ENCODE measurements at regions not wholly inside any gene's neighbourhood (a gene's known extent, or its start where the extent isn't known, plus 50 kb on each side); places are given as distances from the start of the nearest gene placed in this dataset.

DNA sequence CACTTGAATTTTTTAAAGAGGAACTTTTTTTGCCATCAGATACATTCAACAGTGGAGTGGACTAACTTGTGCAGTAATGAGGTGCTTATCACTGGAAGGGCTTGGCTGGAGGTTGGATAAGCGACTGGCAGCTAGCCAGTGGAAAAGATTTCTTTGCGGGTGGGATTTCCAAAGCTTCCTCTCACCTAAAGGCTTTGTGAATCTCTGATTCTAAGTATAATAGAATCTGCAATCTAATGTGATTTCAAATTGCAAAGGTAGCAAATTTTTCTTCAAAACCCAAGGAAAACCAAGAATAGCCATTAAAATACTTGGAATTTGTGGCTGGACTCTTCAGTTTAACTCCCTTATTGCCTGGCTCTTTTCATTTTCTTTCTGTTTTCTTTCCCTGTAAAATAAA lies 460.4 kb upstream of the MARCKS start:
- no peak overlapping the region for H3K27ac Mint-ChIP-seq
- no peak for DNase-seq
- H3K4me1 Mint-ChIP-seq, result no peaks in the 10 kb centered on the region
- no peaks in the 10 kb centered on the region for H3K9me3 Mint-ChIP-seq
- no peak overlapping the region for H3K4me3 Mint-ChIP-seq
- H3K36me3 Mint-ChIP-seq (ENCODE audit: low read depth), result no peaks in the 10 kb centered on the region
- no peaks in the 10 kb centered on the region for H3K27me3 Mint-ChIP-seq
- ATAC-seq, result no peak

DNA sequence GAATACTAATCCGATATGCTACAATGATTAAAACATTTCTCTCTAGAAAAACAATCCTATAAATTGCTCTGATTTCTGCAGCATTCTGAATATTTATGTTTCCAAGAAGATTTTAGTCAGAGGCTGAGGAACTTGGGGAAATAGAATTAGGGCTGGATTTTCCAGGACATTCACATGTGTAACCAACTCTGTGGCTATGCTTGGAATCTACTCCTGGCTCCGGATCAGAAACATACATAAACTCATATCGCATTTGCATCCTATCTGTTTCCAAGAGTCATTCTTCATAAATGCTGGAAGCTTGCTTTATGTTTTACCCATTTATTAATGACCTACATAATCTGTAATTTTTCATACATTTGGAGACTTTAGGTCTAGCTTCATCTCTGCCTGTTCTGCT lies 459.9 kb upstream of the MARCKS start:
- ATAC-seq (no peak), DNase-seq (no peak)
- Mint-ChIP-seq H3K4me3 (no peak overlapping the region), H3K4me1 (no peaks in the 10 kb centered on the region), H3K9me3 (no peaks in the 10 kb centered on the region), H3K27me3 (no peaks in the 10 kb centered on the region), H3K36me3 (ENCODE audit: low read depth) (no peaks in the 10 kb centered on the region), H3K27ac (no peak overlapping the region)

DNA sequence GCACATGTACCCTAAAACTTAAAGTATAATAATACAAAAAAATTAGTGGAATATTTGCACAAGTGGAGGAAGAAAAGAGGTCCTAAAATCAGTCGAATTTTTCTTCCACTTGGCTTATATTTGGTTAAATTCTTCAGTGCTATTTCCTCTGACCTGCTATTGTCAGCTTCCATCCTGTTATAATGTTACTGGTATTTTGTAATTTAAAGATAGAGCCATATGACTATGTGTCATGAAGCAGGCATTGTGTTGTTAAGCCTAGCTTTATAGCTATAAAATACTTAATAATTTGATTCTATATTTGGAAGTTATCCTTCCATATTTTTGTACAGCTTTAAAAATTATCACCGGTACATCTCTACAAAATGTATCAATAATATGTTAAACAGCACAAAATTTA lies 455.9 kb upstream of the MARCKS start:
- no peaks in the 10 kb centered on the region for H3K27me3 Mint-ChIP-seq
- no peak for DNase-seq
- no peaks in the 10 kb centered on the region for H3K9me3 Mint-ChIP-seq
- H3K4me3 Mint-ChIP-seq, result no peak overlapping the region
- H3K36me3 Mint-ChIP-seq (ENCODE audit: low read depth), result no peaks in the 10 kb centered on the region
- no peak overlapping the region for H3K27ac Mint-ChIP-seq
- H3K4me1 Mint-ChIP-seq, result no peaks in the 10 kb centered on the region
- no peak for ATAC-seq

DNA sequence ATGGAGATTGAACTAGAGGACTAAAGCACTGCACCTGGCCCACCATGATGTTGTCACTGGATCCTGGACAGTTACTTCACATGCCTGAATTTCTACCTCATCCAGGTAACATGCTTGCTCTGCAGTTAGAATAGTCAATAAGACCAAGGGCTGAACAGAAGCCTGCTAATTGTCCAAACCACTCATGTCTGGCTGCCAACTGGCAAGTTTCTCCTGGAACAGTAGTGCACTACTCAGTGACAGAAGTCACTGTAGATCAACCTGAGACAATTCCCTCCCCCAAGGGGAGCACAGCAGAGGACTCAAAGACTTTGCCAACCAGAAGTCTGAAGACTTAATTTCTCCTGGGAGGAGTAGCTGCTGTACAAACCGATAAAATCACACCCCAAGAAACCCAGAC lies 454.6 kb upstream of the MARCKS start:
- Mint-ChIP-seq H3K27ac (no peak overlapping the region), H3K27me3 (no peaks in the 10 kb centered on the region), H3K4me1 (no peaks in the 10 kb centered on the region), H3K9me3 (no peaks in the 10 kb centered on the region), H3K36me3 (ENCODE audit: low read depth) (no peaks in the 10 kb centered on the region), H3K4me3 (no peak overlapping the region)
- DNase-seq (no peak), ATAC-seq (no peak)

DNA sequence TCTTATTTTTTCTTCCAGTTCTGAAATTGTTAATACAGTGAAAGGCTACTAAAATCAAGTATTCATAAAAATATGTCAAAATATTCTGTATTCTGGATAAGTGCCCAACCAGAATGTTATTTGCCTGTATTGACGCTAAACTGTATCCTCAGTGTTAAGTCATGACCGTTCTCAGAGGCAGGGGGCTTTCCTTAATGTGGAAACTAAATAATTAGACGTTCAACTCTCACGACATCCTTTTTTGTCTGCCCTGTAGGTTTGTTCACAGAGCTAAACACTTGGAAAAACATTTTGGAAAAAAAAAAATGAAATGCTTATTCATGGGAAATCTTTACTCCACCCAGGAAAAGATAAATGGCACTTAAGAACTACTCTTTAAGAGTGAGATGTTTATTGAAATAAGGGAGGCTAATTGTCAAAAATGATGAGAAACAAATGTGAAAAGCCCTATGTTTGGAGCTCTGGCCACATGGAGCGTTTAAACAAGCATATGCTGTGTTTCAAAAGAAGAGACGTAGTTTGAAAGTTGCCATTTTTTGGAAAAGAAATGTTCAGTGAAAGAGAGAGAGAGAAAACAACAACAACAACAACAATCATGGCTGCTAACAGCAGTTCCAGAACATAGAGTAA lies 453.1 kb upstream of the MARCKS start:
- no peak overlapping the region for H3K4me3 Mint-ChIP-seq
- no peaks in the 10 kb centered on the region for H3K4me1 Mint-ChIP-seq
- H3K27me3 Mint-ChIP-seq, result no peaks in the 10 kb centered on the region
- no peaks in the 10 kb centered on the region for H3K9me3 Mint-ChIP-seq
- no peak overlapping the region for H3K27ac Mint-ChIP-seq
- DNase-seq (no peak), ATAC-seq (no peak)
- no peaks in the 10 kb centered on the region for H3K36me3 Mint-ChIP-seq (ENCODE audit: low read depth)

DNA sequence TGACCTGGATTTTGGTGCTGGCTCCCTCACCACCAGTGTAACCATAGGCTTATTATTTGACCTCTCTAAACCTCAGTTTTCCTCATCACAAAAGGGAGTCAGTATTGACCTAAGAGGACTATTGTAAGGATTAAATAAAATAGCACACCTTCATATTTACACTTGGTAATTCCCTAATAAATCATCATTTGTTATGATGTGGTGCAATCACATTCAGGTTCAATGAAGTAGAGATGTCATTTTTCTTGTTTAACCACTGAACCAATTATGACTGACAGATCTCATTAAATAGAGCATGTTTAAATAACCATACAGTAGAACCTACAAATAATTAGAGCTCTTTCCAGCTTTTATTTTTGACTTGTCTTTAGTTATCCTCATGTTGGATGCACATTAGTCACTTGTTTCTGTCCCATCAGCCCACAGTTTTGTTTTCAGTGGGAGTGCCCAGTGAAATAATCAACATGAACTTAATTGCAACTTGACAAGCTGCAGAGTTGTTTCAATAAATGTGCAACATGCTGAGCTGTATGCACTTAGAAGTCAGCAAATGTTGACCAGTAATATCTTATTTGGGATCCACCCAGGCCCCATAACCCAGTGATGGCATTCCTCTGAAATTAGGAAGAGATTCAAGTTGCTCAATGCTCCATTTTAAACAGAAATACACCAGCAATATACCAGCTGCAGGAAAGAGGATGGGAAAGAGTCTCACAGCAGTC lies 451.7 kb upstream of the MARCKS start:
- DNase-seq (no peak), ATAC-seq (no peak)
- H3K27ac Mint-ChIP-seq, result no peak overlapping the region
- H3K9me3 Mint-ChIP-seq, result no peaks in the 10 kb centered on the region
- no peaks in the 10 kb centered on the region for H3K36me3 Mint-ChIP-seq (ENCODE audit: low read depth)
- H3K4me1 Mint-ChIP-seq, result no peaks in the 10 kb centered on the region
- no peak overlapping the region for H3K4me3 Mint-ChIP-seq
- no peaks in the 10 kb centered on the region for H3K27me3 Mint-ChIP-seq

DNA sequence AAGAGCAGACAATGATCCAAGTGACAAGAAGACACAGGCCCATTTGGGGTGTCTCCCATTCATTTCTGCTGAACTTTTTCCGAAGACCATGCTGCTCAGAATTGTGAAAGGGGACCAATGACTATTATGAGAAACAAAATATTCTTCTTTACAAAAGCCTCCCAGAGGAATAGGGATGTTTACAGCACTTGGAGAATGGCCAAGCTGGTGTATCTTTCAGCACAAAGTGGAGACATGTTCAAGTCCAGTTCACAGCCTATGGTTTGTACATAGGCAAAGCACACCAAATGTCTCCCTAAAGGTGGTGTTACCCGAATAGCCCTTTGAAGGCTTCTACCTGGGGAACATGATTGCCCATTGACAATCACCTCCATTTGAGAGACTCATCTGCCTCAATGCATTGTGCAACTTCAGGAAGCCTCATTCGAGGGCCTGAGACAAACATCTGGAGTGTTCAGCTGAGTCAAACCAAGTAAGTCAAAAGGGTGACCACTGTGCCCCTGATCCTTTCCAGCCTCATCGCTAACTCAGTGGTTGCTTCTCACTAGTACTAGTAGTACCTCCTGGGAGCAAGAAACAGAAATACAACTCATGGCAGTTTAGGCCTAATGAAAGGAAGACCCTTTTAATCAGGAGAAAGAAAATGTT lies 451.0 kb upstream of the MARCKS start:
- Mint-ChIP-seq H3K9me3 (no peaks in the 10 kb centered on the region), H3K36me3 (ENCODE audit: low read depth) (no peaks in the 10 kb centered on the region), H3K27ac (no peak overlapping the region), H3K4me1 (no peaks in the 10 kb centered on the region), H3K4me3 (no peak overlapping the region), H3K27me3 (no peaks in the 10 kb centered on the region)
- no peak for ATAC-seq
- DNase-seq, result no peak

DNA sequence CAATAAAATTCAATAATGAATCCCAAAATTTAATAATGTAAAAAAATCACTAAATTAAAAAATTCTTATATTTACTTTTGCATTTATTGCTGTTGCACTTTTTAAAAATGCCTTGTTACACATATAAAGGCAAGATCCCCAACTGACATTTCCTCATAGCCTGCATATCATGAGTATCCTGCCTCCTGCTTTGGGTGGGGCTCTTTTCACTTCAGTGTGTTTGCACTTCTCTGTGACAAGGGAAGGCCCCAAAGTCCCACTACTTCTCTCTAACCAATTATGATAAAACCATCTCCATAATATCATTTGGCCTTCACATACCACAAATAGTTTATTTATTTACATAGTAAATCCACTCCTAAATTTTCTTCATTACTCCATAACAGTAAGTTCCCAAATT lies 446.1 kb upstream of the MARCKS start:
- no peaks in the 10 kb centered on the region for H3K9me3 Mint-ChIP-seq
- no peak overlapping the region for H3K27ac Mint-ChIP-seq
- no peaks in the 10 kb centered on the region for H3K4me1 Mint-ChIP-seq
- no peaks in the 10 kb centered on the region for H3K27me3 Mint-ChIP-seq
- ATAC-seq (no peak), DNase-seq (no peak)
- H3K4me3 Mint-ChIP-seq, result no peak overlapping the region
- H3K36me3 Mint-ChIP-seq (ENCODE audit: low read depth), result no peaks in the 10 kb centered on the region

DNA sequence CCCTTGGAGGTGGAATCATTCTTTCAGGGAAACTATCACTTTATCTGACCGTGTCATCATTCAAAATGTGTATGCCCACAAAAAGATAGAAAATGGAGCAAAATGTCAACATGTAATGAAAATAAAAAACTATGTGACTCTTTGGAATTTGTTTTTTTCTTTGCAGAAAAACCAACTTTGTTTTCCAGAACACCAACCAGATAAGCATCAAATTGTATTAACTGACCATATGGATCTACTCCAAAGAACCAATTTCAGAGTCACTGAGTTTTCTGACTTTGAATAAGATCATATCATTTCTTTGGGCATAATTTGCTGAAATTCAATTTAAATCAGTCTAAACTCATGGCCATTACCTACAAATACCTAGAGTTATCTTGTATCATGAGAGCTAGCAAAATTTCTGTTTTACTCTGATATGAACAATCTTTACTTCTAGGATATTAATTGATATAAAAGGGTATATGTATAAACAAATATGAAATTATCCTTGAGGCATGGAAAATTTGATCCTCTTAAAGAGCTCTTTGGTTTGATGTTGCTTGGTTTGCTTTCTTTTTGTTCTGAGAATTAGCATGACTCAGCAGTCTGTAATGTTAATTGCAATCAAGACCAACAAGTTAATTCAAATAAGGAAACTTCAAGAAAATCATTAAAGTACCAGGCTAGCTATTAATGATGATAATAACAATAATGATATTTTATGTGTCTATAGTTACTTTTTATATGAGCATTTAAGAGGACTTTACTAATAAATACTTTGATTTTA lies 444.4 kb upstream of the MARCKS start:
- no peaks in the 10 kb centered on the region for H3K4me1 Mint-ChIP-seq
- ATAC-seq (no peak), DNase-seq (no peak)
- H3K27ac Mint-ChIP-seq, result no peak overlapping the region
- H3K27me3 Mint-ChIP-seq, result no peaks in the 10 kb centered on the region
- H3K4me3 Mint-ChIP-seq, result no peak overlapping the region
- no peaks in the 10 kb centered on the region for H3K9me3 Mint-ChIP-seq
- H3K36me3 Mint-ChIP-seq (ENCODE audit: low read depth), result no peaks in the 10 kb centered on the region

DNA sequence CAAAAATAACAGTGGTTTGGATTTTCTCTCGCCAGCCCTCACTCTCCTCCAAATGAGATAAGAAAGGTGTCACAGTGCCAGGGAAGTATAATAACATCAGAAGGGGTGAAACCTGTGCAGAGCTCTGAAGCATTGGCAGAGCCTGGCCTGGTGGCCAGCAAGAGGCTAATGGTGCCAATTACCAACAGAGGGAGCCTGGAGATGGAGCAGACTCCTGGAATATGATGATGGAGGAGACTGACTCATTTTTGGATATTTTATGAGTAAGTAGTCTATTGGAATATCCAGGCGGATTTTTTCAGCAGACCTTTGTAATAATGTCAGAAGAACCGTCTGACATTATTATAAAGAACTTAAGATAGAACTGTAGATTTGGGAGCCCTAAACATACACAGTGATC lies 442.6 kb upstream of the MARCKS start:
- H3K4me1 Mint-ChIP-seq, result no peaks in the 10 kb centered on the region
- no peaks in the 10 kb centered on the region for H3K27me3 Mint-ChIP-seq
- ATAC-seq, result no peak
- no peaks in the 10 kb centered on the region for H3K9me3 Mint-ChIP-seq
- no peaks in the 10 kb centered on the region for H3K36me3 Mint-ChIP-seq (ENCODE audit: low read depth)
- no peak overlapping the region for H3K27ac Mint-ChIP-seq
- DNase-seq, result no peak
- no peak overlapping the region for H3K4me3 Mint-ChIP-seq

DNA sequence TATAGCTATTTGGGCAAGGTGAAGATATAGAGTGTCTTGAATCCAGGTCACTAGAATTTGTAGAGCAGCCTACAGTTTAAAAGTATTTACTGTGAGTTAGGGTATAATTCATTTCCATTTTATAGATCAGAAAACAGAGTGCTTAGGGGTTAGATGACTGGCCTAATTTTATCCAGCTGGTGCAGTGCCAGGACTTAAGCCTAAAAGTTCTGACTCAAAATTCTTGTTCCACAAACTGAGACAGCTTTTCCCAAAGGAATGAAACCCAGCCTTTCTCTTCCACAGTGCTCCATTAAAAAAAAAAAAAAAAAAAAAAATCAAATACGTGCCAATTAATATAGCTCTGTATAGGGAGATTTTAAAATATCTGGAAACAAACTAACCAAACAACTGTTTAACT lies 441.0 kb upstream of the MARCKS start:
- Mint-ChIP-seq H3K36me3 (ENCODE audit: low read depth) (no peaks in the 10 kb centered on the region), H3K4me1 (no peaks in the 10 kb centered on the region), H3K27me3 (no peaks in the 10 kb centered on the region), H3K4me3 (no peak overlapping the region), H3K9me3 (no peaks in the 10 kb centered on the region), H3K27ac (no peak overlapping the region)
- ATAC-seq (no peak), DNase-seq (no peak)

DNA sequence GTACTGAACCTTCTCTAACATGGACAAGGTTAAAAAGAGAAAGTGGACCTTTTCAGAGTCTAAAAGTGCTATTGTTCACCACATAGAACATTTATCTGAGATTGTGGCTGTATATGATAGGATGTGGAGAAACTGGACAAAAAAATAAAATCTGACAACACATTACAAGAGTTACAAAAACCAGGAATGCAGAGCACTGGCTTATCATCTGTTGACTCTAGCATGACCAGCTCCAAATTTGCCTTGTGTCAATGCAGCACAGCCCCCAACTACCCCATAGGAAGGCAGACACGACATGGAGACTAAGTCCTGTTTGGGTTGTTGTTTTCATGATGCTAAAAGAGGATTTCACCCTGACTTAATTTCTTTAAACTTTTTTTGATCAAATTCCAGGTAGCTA lies 436.9 kb upstream of the MARCKS start:
- no peak for ATAC-seq
- Mint-ChIP-seq H3K4me3 (no peak overlapping the region), H3K4me1 (no peaks in the 10 kb centered on the region), H3K36me3 (ENCODE audit: low read depth) (no peaks in the 10 kb centered on the region), H3K9me3 (no peaks in the 10 kb centered on the region), H3K27ac (no peak overlapping the region), H3K27me3 (no peaks in the 10 kb centered on the region)
- DNase-seq, result no peak

DNA sequence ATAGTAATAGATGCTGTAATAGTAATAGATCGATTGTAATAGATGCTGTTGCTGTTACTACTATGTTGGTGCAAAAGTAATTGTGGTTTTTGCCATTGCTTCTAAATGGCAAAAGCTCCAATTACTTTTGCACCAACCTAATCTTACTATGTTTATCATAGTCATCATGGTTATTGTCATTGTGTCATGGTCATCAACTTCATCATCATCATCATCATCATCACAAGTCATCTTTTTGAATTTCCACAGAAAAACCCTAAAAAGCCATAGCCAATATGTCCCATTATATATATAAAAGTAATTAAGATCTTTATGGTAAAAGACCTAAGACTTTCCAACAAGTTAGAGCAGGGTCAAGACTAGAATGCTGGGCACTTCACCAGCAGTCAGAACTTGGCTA lies 435.1 kb upstream of the MARCKS start:
- Mint-ChIP-seq H3K27me3 (peaks cover 5% of the 10 kb centered on the region), H3K4me1 (no peaks in the 10 kb centered on the region), H3K36me3 (ENCODE audit: low read depth) (no peaks in the 10 kb centered on the region), H3K4me3 (no peak overlapping the region), H3K9me3 (no peaks in the 10 kb centered on the region), H3K27ac (no peak overlapping the region)
- DNase-seq (no peak), ATAC-seq (no peak)

DNA sequence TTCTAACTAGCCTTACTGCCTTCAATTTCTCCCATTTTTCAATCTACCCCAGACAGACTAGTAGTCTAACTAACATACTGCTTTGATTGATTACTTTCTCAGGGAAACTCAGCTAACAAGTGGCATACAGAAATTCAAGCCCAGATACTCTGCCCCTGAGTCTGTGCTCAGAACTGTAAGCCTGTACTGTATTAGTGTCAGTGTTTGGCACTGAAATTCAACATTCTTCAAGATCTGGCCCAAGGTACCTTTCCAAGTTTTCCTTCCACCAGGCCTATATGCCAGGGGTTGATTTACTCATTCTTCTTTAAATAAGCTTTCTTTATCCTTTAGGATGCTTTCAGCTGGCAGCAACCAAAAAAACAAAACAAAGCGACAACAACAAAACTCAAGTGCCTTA lies 433.2 kb upstream of the MARCKS start:
- Mint-ChIP-seq H3K36me3 (ENCODE audit: low read depth) (no peaks in the 10 kb centered on the region), H3K4me3 (no peak overlapping the region), H3K27ac (no peak overlapping the region), H3K9me3 (no peaks in the 10 kb centered on the region), H3K27me3 (peaks cover 9% of the 10 kb centered on the region), H3K4me1 (no peaks in the 10 kb centered on the region)
- DNase-seq, result no peak
- ATAC-seq, result no peak
